Esophagus squamous epithelium (tissue), 4 donors: ENCODE measurements at regions not wholly inside any gene's neighbourhood (a gene's known extent, or its start where the extent isn't known, plus 50 kb on each side); places are given as distances from the start of the nearest gene placed in this dataset.

Experiments
- CTCF ChIP-seq, 6 experiments: fragments of 450-650 bp in 4 of 6; fragments of 200-600 bp in 2 of 6; sonication (generic) in 2 of 6; IDR thresholded peaks; one replicate each; pipeline ENCODE4 v1.5.1; 2016 to 2019; ENCODE audit warnings: antibody characterized with exemption in 6 of 6, mild to moderate bottlenecking in 4 of 6, moderate library complexity in 4 of 6
- POLR2A ChIP-seq, 4 donors: fragments of 450-650 bp; IDR thresholded peaks; one replicate each; pipeline ENCODE4 v1.6.1; 2017; ENCODE audit warnings: antibody characterized with exemption in 4 of 4, mild to moderate bottlenecking in 4 of 4, moderate library complexity in 3 of 4

GRCh38 chr14:28023853-28024252, 742.7 kb upstream of the FOXG1 start:
- TF ChIP-seq POLR2A (IDR thresholded peaks at IDR 0.05) = no peak
- no peak for TF ChIP-seq CTCF (IDR thresholded peaks at IDR 0.05)
